ACHN (cell line): ENCODE measurements at regions not wholly inside any gene's neighbourhood (a gene's known extent, or its start where the extent isn't known, plus 50 kb on each side); places are given as distances from the start of the nearest gene placed in this dataset.

Experiments used
- DNase-seq: peaks from one replicate; pipeline ENCODE4 v3.0.0-alpha.2; 2015
- in situ Hi-C: cut with HindIII; loops from 2 replicates; pipeline ENCODE4 v1.10.0; 2017; ENCODE audit warnings: low sequenced_read_pairs, low pct_ligation_motif_present, low pct_unique_long_range_greater_than_20kb

DNA sequence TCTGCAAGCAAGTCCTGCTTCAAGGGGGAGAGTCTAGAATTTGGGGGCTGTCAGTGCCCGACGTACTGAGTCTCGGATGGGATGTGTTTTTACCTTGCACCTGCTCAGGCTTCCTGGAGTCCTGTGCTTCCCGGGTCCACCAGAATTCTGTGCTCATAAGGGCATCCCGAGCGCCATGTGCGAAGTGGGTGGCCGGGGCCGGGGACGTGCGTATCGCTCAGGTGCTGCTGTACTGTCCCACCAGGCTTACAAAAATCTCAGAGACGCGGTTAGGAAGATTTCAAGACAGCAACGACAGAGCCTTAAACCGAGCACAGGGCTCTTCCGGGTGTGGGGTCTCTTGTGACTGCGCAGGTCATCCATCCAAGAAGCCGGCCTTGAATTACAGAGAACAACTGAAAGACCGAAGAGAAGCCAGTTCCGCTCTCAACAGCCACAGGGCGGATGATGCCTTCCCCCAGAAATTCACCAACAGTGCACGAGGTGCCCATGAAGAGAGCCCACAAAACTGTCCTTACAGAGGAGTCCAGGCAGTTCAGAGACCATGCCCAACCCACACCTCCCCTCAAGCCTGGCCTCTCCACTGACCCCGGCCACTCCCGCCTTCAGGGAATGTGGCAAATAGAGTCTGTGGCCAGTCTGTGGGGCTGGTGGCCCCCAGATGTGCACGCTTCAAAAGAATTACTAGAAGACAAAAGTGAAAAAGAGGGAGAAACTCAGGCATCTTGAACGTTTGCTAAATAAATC, 104.7 kb downstream of the PXDC1 start:
- in situ Hi-C loops, result no loop called here
- DNase-seq, result no peak

DNA sequence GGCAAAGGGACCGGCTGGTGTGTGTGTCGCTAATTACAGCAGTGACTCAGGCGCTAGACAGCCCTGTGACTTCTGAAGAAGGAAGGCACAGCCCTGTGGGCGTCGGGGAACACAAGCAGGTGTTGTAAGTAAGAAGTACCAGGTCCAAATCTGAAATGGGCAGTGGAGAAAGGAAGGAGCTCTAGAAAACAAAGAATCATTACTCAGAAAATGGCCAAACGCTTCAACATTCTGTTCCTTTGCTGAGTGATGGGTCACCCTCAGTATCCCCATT, 106.8 kb downstream of the PXDC1 start:
- in situ Hi-C loops, result no loop called here
- DNase-seq, result no peak

- no peak for DNase-seq
- in situ Hi-C loops, result no loop called here
Observed at GRCh38 chr6:3643921-3644738, 107.4 kb downstream of the PXDC1 start.

DNA sequence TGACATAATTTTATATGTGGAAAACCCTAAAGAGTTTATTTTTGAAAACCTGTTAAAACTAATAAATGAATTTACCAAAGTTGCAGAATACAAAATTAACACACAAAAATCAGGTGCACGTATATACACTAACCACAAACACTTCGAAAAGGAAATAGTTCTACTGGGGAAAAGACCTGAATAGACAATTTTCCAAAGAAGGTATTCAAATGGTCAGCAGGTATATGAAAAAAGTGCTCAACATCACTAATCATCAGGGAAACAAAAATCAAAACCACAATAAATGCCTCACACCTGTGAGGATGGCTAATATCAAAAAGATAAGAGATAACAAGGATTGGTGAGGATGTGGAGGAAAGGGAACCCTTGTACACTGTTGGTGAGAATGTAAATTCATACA, 110.6 kb downstream of the PXDC1 start:
- in situ Hi-C loops, result no loop called here

DNA sequence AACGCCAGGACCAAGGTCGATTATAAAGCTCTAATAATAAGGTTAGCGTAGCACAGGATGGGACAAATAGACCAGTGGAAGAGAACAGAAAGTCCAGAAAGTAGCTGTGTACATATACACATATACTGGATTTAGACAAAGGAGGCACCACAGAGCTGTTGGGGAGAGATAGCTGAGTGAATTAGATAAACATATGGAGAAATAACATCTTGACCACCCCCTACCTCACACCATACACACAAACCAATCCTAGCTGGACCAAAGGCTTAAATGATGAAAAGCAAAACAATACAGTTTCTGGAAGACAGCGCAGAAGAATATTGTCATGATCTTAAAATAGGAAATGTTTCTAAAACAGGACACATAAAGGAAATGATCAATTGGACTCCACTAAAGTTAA, 112.9 kb downstream of the PXDC1 start:
- in situ Hi-C loops, result no loop called here
- no peak for DNase-seq

More for the DNA sequence above, 110.6 kb downstream of the PXDC1 start:
- no peak for DNase-seq

- in situ Hi-C loops, result no loop called here
Observed at GRCh38 chr6:3636060-3636459, 115.5 kb downstream of the PXDC1 start.

DNA sequence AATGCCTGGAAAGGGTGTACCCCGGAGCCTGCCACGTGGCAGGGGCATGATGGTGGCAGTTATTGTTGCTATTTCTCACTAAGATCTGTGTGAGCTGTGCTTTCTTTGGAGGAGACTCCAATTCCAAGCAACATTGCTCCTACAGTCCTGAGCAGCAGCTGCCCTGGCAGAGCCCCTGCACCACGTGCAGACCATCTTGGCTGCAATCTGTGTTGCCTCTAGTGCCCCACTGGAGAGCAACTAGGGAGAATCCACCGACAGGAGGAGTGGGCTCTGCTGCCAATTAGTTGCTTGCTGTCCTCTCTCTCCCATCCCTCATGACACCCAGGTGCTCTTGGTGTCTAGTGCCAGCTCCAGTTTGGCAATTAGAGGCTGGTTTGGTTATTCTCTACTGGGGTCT, 116.0 kb downstream of the PXDC1 start:
- in situ Hi-C loops, result no loop called here
- no peak for DNase-seq

More at GRCh38 chr6:3636060-3636459, 115.5 kb downstream of the PXDC1 start:
- no peak for DNase-seq

GRCh38 chr6:3634280-3634816, 117.2 kb downstream of the PXDC1 start:
- DNase-seq, result no peak
- in situ Hi-C loops, result no loop called here

- in situ Hi-C loops, result no loop called here
- DNase-seq, result no peak
Observed at GRCh38 chr6:3633711-3634110, 117.8 kb downstream of the PXDC1 start.

GRCh38 chr6:3631877-3632276, 119.6 kb downstream of the PXDC1 start:
- in situ Hi-C loops, result no loop called here
- DNase-seq, result no peak

DNA sequence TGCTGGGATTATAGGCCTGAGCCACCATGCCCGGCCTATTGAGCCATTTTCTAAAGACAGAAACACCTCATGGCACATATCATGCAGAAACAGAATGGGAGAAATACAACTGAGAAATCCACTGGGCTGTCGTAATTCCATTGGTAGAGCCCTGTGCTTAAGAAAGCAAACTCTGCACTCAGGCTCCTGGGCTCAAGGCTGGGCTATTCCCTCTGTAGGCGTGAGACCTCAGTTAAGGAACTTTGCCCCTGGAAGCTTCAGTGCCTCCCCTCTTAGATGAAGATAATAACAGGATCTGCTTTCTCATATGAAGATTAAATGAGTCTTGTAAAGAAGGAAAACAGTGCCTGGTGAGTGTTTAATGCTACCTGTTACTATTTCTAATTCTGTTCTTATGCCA, 120.3 kb downstream of the PXDC1 start:
- DNase-seq, result no peak
- in situ Hi-C loops, result no loop called here

DNA sequence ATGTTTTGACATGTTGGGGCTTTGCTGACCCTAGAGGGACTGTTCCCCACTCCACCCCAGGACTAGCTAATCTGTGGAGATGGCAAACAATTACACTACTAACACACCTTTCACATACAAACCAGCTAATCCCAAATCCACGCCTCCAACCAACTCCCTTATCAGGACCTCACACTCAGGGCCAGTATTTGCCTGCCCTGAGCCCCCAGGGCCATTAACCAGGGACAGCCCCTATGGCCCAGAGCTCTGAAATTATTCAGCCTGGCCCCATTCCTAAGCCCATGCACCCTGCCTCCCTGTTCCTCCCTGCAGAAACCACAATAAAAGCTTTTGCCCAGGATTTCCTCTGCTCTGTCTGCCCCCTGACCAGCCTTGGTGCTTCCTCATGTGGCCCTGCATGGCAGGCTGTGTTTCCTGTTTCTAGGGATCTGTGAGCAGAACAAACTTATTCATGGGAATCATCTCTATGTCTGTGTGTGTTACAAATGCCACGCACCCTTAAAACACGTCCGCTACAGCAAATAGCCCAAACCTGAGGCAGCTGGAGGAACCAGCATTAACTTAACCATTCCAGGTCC, 121.2 kb downstream of the PXDC1 start:
- DNase-seq, result no peak
- in situ Hi-C loops, result no loop called here

DNA sequence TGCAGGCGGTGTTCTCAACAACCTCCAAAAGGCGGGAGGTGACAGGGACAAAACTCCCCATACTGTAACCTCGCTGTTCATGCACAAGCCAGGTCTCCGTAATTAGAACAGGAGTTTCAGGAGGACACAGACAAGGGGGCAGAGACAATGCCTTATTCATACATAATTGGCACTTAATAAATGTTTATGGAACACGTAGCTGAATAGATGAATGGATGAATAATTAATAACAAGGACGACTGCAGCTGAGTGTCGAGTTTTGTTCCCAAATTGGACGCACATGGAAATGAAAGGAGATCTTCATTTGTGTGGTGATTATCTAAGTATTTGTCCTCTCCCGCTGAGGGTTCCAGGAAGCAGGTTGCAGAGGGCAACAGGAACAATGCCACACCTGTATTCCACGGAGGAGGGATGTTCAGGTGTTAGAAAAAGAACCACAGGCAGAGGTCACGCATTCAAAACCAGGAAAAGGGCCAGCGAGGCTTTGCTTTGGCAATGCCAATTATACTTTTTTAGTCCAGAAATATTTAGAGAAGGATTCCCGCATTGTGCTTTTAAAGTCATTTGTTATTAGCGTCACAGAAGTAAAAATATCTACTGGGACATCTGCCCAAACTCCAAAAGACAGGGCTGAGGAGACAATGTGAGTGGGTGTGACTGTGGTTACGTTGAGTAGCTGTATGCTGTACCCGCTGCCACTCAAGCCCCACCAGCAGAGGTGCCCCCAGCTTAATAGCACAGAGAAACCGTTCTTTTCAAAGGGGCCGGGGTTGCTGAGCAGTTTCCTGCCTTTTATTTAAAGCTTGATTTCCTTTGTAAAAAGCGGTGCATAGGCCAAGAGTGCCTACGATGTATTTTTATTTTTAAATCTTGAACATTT, 123.3 kb downstream of the PXDC1 start:
- in situ Hi-C loops, result no loop called here
- DNase-seq, result no peak

GRCh38 chr6:3627501-3627900, 124.0 kb downstream of the PXDC1 start:
- in situ Hi-C loops, result no loop called here
- no peak for DNase-seq

- in situ Hi-C loops, result no loop called here
- no peak for DNase-seq
Observed at GRCh38 chr6:3625980-3626563, 125.4 kb downstream of the PXDC1 start.

DNA sequence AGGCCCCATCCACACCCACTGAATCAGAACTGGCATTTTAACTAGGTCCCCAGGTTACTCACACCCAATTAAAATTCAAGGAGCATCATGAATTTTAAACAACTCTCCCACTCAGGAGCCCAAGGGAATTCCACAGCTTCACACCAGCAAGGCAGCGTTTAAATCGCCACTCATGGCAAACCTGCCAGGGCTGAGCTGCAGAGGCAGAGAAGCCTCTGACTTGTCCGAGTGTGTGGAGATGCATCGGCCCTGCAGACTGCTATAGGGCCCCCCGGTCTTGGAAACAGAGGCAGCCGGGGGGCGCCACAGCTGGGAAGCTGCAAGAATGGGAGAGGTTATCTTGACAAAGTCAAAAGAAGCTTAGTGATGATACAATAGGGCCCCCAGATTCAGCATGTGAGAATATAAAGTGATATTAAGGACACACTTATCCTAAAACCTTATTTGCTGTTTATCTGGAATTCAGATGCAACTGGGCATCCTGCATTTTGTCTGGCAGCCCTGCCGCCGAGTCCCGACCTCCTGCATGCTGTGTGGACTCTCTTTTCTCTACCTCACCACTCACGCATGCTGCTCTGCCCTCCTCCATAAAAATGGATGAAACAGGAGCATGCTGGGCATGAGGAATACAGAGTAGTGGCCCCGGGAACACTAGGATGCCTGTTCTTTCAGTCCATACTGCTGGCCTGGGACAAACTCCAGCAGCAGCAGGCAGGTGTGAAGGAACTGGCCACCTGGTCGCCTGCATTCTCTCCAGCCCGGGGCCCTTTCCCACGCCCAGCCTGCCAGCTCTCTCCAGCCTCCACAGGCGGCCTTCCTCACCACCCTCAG, 126.1 kb downstream of the PXDC1 start:
- in situ Hi-C loops, result no loop called here
- no peak for DNase-seq

GRCh38 chr6:3624250-3625136, 127.0 kb downstream of the PXDC1 start:
- no peak for DNase-seq
- in situ Hi-C loops, result no loop called here
